Loucy (cell line): ENCODE measurements at regions not wholly inside any gene's neighbourhood (a gene's known extent, or its start where the extent isn't known, plus 50 kb on each side); places are given as distances from the start of the nearest gene placed in this dataset.

ENCODE experiments used
- EZH2phosphoT487 ChIP-seq: fragments of 200-600 bp; IDR thresholded peaks from 2 replicates; pipeline ENCODE4 v1.6.1; 2018; ENCODE audit warnings: antibody characterized with exemption, mild to moderate bottlenecking, moderate library complexity, borderline replicate concordance
- TF ChIP-seq, protein P1 (sequence below): fragments of 200-600 bp; sonication (generic); conservative IDR thresholded peaks from 2 replicates; pipeline ENCODE4 v1.5.1; 2014; ENCODE audit warnings: mild to moderate bottlenecking, antibody characterized with exemption, low read length

DNA sequence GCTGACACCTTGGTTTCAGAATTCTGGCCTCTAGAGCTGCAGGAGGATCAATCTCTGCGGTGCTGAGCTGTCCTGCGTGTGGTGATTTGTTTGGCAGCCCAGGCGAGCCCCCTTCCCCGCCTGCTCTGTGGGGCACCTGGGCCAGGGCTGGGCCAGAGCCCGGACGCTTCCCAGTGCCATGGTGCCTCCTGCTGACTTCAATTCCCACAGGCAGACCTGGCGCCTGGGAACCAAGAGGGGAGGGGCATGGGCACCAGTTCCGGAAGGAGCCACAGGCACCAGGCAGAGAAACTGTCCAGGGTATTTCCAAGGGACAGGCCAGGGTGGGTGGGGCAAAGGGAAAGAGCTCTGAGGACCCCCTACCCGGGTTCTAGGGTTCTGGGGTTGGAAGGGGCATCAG lies 197.8 kb downstream of the CTTN start:
- TF ChIP-seq, protein P1, sequence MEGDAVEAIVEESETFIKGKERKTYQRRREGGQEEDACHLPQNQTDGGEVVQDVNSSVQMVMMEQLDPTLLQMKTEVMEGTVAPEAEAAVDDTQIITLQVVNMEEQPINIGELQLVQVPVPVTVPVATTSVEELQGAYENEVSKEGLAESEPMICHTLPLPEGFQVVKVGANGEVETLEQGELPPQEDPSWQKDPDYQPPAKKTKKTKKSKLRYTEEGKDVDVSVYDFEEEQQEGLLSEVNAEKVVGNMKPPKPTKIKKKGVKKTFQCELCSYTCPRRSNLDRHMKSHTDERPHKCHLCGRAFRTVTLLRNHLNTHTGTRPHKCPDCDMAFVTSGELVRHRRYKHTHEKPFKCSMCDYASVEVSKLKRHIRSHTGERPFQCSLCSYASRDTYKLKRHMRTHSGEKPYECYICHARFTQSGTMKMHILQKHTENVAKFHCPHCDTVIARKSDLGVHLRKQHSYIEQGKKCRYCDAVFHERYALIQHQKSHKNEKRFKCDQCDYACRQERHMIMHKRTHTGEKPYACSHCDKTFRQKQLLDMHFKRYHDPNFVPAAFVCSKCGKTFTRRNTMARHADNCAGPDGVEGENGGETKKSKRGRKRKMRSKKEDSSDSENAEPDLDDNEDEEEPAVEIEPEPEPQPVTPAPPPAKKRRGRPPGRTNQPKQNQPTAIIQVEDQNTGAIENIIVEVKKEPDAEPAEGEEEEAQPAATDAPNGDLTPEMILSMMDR, result no peak
- TF ChIP-seq EZH2phosphoT487, result no peak
